HEK293 (cell line): ENCODE measurements at regions not wholly inside any gene's neighbourhood (a gene's known extent, or its start where the extent isn't known, plus 50 kb on each side); places are given as distances from the start of the nearest gene placed in this dataset.

Source experiments
- CTCF ChIP-seq: fragments of 450-650 bp; formaldehyde crosslinking; IDR thresholded peaks from 2 replicates; pipeline ENCODE4 v1.5.1; 2016; ENCODE audit warnings: missing biosample characterization, missing genetic modification characterization
- MEIS1 ChIP-seq: sonication (generic); formaldehyde crosslinking; IDR thresholded peaks from 2 replicates; pipeline ENCODE4 v1.8.1; 2022; ENCODE audit warnings: missing genetic modification reagents, mild to moderate bottlenecking, borderline replicate concordance
- SETDB1 ChIP-seq: IDR thresholded peaks from one replicate; pipeline ENCODE4 v1.6.1; 2017; ENCODE audit warnings: mild to moderate bottlenecking, low read length, moderate library complexity, mixed read lengths; ENCODE audit not compliant: insufficient read length
- SP2 ChIP-seq: fragments of 450-650 bp; formaldehyde crosslinking; IDR thresholded peaks from 2 replicates; pipeline ENCODE4 v1.5.1; 2016; ENCODE audit warnings: missing biosample characterization, missing genetic modification characterization
- ZBTB1 ChIP-seq: fragments of 450-650 bp; formaldehyde crosslinking; IDR thresholded peaks from 2 replicates; pipeline ENCODE4 v1.5.1; 2016; ENCODE audit warnings: missing biosample characterization, missing genetic modification characterization
- ZNF114 ChIP-seq: fragments of 450-650 bp; formaldehyde crosslinking; IDR thresholded peaks from 2 replicates; pipeline ENCODE4 v1.5.0; 2017; ENCODE audit warnings: missing biosample characterization, missing genetic modification characterization
- ZNF184 ChIP-seq: fragments of 450-650 bp; IDR thresholded peaks from 2 replicates; pipeline ENCODE4 v1.5.1; 2018; ENCODE audit warnings: missing biosample characterization, mild to moderate bottlenecking, missing genetic modification characterization
- ZNF2 ChIP-seq: fragments of 450-650 bp; formaldehyde crosslinking; IDR thresholded peaks from 2 replicates; pipeline ENCODE4 v1.5.1; 2016; ENCODE audit warnings: missing biosample characterization, missing genetic modification characterization
- ZNF223 ChIP-seq: fragments of 450-650 bp; formaldehyde crosslinking; IDR thresholded peaks from 2 replicates; pipeline ENCODE4 v1.5.1; 2016; ENCODE audit warnings: missing biosample characterization, missing genetic modification characterization
- ZNF561 ChIP-seq: fragments of 450-650 bp; IDR thresholded peaks from 2 replicates; pipeline ENCODE4 v1.5.1; 2018; ENCODE audit warnings: missing biosample characterization, missing genetic modification characterization, borderline replicate concordance
- ZNF626 ChIP-seq: fragments of 450-650 bp; sonication (Bioruptor Pico); formaldehyde crosslinking; IDR thresholded peaks from 2 replicates; pipeline ENCODE4 v1.5.1; 2018; ENCODE audit warnings: missing biosample characterization, missing genetic modification characterization, inconsistent platforms
- ZNF660 ChIP-seq: fragments of 450-650 bp; IDR thresholded peaks from 2 replicates; pipeline ENCODE4 v1.5.1; 2018; ENCODE audit warnings: missing biosample characterization, mild to moderate bottlenecking, missing genetic modification characterization
- TF ChIP-seq, protein P1 (sequence below): fragments of 450-650 bp; formaldehyde crosslinking; IDR thresholded peaks from 2 replicates; pipeline ENCODE4 v1.5.1; 2017; ENCODE audit warnings: missing biosample characterization, missing genetic modification characterization
- TF ChIP-seq, protein P2 (sequence below): fragments of 450-650 bp; formaldehyde crosslinking; IDR thresholded peaks from 2 replicates; pipeline ENCODE4 v1.5.1; 2016; ENCODE audit warnings: missing biosample characterization, missing genetic modification characterization

DNA sequence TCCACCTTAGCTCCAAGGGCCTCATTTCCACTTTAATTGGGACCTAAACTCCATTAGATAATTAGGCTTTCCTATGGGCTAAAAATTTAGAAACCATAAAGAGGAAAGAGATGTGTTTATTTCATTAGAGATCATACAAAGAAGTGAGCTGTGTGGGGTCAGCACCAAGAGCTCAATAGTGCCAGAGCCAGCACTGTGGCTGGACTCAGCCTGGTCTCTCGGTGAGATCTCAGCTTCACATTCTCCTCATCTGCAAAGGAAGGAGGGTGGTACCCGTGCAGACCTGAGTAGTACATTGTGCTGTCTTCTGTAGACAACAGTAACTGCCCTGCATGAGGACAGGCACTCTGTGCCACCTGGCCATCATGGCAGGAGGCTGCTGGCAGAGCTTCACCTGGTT is 136.1 kb upstream of the EPB41L4A start:
- TF ChIP-seq SP2 (tag by site-specific recombination), result no peak
- TF ChIP-seq ZNF626 (tag by site-specific recombination), result no peak
- no peak for TF ChIP-seq ZNF184 (tag by site-specific recombination)
- TF ChIP-seq, protein P1, sequence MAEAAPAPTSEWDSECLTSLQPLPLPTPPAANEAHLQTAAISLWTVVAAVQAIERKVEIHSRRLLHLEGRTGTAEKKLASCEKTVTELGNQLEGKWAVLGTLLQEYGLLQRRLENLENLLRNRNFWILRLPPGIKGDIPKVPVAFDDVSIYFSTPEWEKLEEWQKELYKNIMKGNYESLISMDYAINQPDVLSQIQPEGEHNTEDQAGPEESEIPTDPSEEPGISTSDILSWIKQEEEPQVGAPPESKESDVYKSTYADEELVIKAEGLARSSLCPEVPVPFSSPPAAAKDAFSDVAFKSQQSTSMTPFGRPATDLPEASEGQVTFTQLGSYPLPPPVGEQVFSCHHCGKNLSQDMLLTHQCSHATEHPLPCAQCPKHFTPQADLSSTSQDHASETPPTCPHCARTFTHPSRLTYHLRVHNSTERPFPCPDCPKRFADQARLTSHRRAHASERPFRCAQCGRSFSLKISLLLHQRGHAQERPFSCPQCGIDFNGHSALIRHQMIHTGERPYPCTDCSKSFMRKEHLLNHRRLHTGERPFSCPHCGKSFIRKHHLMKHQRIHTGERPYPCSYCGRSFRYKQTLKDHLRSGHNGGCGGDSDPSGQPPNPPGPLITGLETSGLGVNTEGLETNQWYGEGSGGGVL (tag by site-specific recombination), result no peak
- TF ChIP-seq, protein P2, sequence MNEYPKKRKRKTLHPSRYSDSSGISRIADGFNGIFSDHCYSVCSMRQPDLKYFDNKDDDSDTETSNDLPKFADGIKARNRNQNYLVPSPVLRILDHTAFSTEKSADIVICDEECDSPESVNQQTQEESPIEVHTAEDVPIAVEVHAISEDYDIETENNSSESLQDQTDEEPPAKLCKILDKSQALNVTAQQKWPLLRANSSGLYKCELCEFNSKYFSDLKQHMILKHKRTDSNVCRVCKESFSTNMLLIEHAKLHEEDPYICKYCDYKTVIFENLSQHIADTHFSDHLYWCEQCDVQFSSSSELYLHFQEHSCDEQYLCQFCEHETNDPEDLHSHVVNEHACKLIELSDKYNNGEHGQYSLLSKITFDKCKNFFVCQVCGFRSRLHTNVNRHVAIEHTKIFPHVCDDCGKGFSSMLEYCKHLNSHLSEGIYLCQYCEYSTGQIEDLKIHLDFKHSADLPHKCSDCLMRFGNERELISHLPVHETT (tag by site-specific recombination), result no peak
- TF ChIP-seq CTCF (tag by site-specific recombination), result no peak
- TF ChIP-seq SETDB1, result no peak
- TF ChIP-seq ZBTB1 (tag by site-specific recombination), result no peak
- no peak for TF ChIP-seq ZNF2
- TF ChIP-seq MEIS1 (CRISPR knock-in tag), result no peak
- no peak for TF ChIP-seq ZNF660
- no peak for TF ChIP-seq ZNF114 (tag by site-specific recombination)
- no peak for TF ChIP-seq ZNF223 (tag by site-specific recombination)
- no peak for TF ChIP-seq ZNF561 (tag by site-specific recombination)
